ELR (cell line): ENCODE measurements at regions not wholly inside any gene's neighbourhood (a gene's known extent, or its start where the extent isn't known, plus 50 kb on each side); places are given as distances from the start of the nearest gene placed in this dataset.

Experiments used
- DNase-seq: peaks from one replicate; pipeline ENCODE4 v3.0.0-alpha.2; 2015; ENCODE audit warnings: low read depth

DNA sequence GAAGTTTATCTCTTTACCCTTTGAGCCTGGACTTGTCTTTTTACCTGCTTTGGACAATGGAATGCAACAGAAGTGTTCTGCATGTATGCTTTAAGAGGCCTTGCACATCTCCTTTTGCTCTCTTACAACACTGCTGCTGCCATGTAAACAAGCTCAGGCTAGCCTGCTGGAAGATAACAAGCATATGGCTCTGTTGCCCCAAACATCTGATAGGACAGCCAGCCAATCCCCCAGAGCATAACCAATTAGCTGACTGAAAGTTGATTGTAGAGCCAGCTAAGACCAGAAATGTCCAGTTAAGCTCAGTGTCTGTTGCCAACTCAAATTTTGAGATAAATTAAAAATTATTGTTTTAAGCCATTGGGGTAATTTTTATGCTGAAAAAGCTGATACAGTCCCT, 510.6 kb upstream of the CNKSR2 start:
- no peak for DNase-seq

DNA sequence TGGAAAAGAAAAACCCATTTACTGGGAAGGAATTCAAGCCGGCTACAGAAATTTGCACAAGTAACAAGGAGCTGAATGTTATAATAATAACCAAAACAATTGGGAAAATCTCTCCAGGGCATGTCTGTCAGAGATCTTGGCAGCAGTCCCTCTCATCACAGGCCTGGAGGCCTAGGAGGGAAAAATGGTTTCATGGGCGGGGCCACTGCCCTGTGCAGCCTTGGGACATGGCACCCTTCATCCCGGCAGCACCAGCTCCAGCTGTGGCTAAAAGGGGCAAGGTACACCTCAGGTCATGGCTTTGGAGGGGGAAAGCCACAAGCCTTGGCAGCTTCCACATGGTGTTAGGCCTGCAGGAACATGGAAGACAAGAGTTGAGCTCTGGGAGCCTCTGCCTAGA, 513.1 kb upstream of the CNKSR2 start:
- DNase-seq, result no peak

DNA sequence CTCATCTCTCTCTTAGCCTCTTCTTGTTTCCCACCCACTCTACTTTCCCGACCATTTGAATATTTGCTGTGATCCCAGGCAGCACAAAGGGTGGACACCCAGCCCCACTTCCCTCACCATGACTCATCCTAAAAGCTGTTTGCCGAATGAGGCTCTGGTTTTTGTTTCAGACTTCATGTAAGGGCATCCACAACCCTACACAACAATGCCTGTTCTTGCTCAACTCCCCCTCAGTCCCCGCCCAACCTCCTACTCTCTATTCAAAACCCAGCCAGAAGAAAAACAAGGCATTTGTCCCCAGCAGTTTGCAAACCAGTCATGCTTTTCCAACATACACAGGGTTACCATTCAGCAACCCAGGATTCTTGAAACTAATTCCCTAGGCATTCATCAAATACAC, 516.5 kb upstream of the CNKSR2 start:
- DNase-seq, result no peak

- no peak for DNase-seq
Observed at GRCh38 chrX:20838477-20838876, 535.7 kb upstream of the CNKSR2 start.

DNA sequence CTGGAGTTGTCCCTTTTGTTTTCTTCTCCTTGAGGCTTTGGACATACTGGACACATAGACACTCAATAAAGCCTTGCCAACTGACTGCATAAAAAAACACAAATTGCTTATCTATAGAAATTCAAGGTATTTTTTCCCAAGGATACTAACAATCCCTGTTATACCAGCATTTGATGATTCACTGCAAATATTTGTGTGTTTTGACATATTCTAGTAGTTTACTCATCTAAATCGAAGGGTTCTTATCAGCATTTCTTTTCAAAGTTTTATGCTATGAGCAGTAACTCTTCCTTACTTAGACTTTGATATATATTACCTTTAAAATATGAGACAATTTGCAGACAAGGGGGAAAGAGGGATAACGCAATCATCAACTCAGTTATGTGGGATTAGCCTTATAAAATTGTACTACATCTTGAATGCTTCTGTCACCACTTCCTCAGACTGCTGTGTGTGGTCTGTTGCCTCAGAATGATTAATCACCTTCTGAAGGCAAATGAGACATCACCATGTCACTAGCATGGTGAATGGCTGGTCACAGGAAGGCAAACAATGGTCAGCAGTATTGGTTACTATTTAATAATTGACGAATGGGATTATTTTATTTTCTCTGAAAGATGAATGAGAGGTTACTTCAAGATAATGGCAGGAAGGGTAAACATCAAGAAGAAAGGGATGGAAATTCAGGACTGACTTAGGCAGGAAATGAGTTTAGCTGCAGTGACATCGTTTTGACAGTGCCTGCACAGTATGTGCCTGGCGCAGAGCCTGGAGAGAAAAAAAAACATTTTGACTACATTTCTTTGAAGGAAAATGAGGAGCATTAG, 544.3 kb upstream of the CNKSR2 start:
- DNase-seq, result peak; percentile 28

DNA sequence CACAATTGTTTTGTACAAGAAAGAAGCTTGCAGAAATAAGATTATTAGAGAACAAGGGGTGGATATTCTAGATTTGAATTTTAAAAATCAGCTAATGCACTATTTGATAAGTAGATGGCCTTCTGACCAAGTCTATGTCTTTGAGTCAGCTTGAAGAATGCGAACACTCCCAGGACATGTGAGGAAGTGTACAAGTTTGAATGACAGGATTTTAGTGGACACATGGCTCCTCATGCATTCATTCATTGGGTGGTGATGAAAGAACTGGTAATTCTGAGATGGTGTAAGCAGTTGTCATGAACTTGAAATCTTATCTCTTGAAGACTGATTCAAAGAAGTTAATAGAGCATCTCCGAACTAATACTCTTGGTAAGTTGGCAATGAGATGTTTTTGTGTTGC, 548.2 kb upstream of the CNKSR2 start:
- DNase-seq, result no peak

DNA sequence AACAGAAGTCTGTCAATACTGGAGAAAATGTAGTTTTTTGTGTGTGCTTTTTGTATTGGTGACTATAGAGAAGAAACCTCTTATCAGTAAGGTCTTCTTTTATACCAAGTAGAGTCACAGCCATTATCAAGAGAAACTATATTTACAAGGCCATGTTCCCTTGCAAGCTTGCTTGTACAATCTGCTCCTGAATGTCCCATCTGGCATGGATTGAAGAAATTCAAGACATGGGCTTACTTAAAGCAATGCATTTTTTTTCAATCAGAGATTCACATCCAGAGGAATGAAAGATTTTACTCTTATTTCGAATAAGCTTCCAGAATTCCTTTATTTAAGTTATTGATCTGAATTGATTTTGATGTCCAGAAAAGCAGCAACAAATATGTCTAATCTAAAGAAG, 537.3 kb upstream of the RPS6KA3 start:
- DNase-seq, result no peak

DNA sequence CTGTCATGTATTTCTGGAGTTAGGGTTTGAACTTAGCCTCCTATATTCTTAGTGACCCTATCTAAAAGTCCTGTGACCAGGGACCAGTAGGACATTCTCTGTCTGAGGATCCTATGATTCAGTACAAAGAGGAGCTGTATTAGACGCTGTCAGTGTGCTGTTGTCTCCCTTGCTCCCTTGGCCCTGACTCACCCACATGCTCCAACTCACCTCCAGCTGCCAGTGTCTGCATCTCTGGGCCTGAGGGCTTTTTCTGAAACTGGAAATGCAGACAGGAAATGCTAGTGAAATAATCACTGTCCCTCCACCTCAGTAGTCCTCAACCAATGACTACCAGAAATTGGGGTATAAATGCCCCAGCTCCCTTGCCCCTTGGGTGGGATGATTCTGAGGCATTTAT, 535.3 kb upstream of the RPS6KA3 start:
- DNase-seq, result peak; percentile 0

GRCh38 chrX:20796450-20796849, 529.7 kb upstream of the RPS6KA3 start:
- no peak for DNase-seq

- DNase-seq, result no peak
Observed at GRCh38 chrX:20789103-20789502, 522.4 kb upstream of the RPS6KA3 start.

- DNase-seq, result no peak
Observed at GRCh38 chrX:20767346-20767745, 500.6 kb upstream of the RPS6KA3 start.

GRCh38 chrX:20756585-20756984, 489.9 kb upstream of the RPS6KA3 start:
- no peak for DNase-seq

DNA sequence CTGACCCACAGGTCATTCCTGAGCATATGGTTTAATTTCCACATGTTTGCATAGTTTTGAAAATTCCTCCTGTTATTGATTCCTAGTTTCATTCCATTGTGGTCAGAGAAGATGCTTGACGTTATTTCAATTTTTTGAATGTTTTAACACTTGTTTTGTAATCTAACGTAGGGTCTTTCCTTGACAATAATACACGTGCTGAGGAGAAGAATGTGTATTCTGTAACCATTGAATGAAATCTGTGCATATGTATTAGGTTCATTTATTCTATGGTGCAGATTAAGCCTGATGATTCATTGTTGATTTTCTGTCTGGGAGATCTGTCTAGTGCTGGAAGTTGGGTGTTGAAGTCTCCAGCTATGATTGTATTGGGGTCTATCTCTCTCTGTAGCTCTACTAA, 486.4 kb upstream of the RPS6KA3 start:
- DNase-seq, result no peak

GRCh38 chrX:20746690-20747089, 480.0 kb upstream of the RPS6KA3 start:
- no peak for DNase-seq

GRCh38 chrX:20743046-20743445, 476.3 kb upstream of the RPS6KA3 start:
- DNase-seq, result no peak

GRCh38 chrX:20742106-20742505, 475.4 kb upstream of the RPS6KA3 start:
- DNase-seq, result no peak

GRCh38 chrX:20740443-20740842, 473.7 kb upstream of the RPS6KA3 start:
- DNase-seq, result no peak

DNA sequence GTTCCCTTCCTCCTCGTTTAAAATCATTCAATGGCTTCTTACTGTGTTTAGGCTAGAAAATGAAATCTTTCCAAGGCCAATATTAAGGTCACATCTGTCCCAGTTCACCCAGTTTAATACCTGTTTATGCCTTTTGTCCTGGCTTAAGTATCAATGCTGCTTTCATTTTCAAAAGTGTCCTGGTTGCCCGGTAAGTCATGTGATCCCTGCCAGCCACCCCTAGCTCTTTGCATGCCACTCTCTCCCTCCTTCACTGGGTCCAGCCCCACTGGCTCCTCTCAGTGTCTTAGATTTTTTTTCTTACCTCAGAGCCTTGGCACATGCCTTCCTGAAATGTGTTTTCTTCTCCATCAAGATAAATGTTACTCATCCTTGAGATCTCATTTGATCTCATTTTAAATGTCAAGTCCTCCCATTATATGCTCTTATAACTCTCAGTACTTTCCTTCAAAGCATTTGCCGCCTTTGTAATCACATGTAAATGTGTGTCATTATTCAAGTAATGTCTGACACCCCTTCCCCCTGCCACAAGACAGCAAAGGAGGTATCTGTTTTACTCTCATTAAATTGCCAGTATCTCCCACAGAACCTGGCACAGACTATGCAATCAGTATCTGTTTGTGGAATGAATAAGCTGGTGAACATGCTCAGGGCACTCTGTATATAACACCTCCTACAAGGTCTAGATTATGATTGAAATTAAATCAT, 472.5 kb upstream of the RPS6KA3 start:
- DNase-seq, result no peak

DNA sequence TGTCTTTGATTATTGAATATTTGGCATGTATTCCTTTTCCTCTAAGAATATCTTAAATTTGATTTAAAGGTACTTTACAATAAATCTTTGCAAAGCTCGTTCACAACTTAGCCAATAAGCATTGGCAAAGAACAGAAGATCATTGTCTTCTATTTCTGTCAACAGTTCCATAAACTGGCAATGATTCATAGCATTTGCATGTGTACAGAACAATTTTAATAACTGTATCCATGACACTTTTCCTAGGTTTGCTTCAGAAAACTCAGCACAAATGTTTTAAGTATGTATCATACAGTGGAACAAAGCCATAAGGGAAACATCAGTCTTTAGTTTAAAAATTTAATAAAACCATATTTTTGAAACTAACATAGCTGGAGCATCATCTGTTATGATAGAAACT, 462.7 kb upstream of the RPS6KA3 start:
- peak; percentile 0 for DNase-seq

DNA sequence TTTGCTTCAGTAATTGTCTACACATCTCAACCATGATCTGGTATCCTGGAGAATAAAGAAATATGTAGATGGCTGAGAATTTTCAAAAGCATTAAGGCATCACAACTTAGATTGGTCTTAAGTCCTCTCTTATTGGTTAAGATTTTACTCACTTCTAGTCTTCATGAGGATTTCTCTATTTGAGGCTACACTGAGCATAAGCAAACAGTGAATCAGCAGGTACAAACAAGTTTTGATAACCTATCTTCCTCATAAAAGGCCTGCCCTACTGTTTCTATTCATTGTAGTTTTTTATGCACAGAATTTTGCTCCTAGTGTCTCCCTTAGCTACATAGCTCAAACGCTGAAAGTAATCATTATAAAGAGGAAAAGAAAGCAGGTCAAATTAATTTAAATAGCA, 460.7 kb upstream of the RPS6KA3 start:
- DNase-seq, result no peak

GRCh38 chrX:20720954-20721626, 454.4 kb upstream of the RPS6KA3 start:
- DNase-seq, result no peak

GRCh38 chrX:20718592-20719380, 452.1 kb upstream of the RPS6KA3 start:
- no peak for DNase-seq
